ENCODE measurements at regions not wholly inside any gene's neighbourhood (a gene's known extent, or its start where the extent isn't known, plus 50 kb on each side); places are given as distances from the start of the nearest gene placed in this dataset.

DNA sequence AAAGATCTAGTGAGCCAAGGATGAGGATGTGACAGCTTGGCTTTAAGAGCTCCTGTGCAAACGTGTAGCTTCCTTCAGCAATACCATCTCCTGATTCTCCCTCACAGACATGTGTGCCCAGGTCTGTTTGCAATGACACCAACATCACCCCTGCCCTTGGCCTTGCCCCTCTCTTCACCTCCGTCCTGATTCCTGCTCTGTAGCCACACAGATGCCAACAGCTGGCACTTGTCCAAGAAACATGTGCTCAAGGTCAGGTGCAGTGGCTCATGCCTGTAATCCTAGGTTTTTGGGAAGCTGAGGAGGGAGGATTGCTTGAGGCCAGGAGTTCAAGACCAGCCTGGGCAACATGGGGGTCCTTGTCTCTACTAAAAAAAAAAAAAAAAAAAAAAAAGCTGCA is 103.8 kb upstream of the CRHR1 start:
- Histone ChIP-seq H3K79me2 (ENCODE audit: insufficient read depth, low read length) (no peaks in the 10 kb centered on the region), H3K27me3 (ENCODE audit: control insufficient read depth in 1 of 2, insufficient read depth in 2 of 2, low read length in 2 of 2) (peaks cover 3 to 35% of the 10 kb centered on the region in 2 experiments; a peak in 3 of 5 replicates), H4K20me1 (ENCODE audit: insufficient read depth, low read length) (no peaks in the 10 kb centered on the region), H3K9me3 (ENCODE audit: low read length) (no peaks in the 10 kb centered on the region), H2AFZ (ENCODE audit: low read length) (no peak overlapping the region), H3K27ac (ENCODE audit: extremely low read length, insufficient read depth, low read length) (no peak overlapping the region), H3K9ac (ENCODE audit: insufficient read depth, low read depth, low read length) (no peak overlapping the region), H3K4me3 (replicated peaks in 1 of 3; ENCODE audit: insufficient read depth in 1 of 3, low read depth in 2 of 3, low read length in 3 of 3) (no peak overlapping the region), H3K36me3 (replicated peaks in 1 of 2; ENCODE audit: control insufficient read depth in 1 of 2, insufficient read depth in 2 of 2, low read length in 2 of 2) (no peaks in the 10 kb centered on the region), H3K4me2 (ENCODE audit: low read depth, low read length) (no peak overlapping the region), H3K4me1 (ENCODE audit: insufficient read depth, low read length) (no peaks in the 10 kb centered on the region)
- POLR2A ChIA-PET = no interaction called here
- no peak for DNase-seq (ENCODE audit: low spot score)
- FAIRE-seq = no peak
- in situ Hi-C loops (cut with HindIII; ENCODE audit: extremely low pct_ligation_motif_present, low pct_unique_long_range_greater_than_20kb) (no loop called here), intact Hi-C loops (cut with micrococcal nuclease; ENCODE audit: unreplicated experiment) (no loop called here)
- no TSS peak for BruUV-seq (replicated peaks)
- WGBS (ENCODE audit: low lambda C conversion rate) = 0% methylated on average over 1 of the region's 2 CpGs
- ATAC-seq = no peak
- CTCF ChIA-PET (ENCODE audit: low intra/inter-chr PET ratio, low total read pairs) = no interaction called here
- TF ChIP-seq, protein P1, sequence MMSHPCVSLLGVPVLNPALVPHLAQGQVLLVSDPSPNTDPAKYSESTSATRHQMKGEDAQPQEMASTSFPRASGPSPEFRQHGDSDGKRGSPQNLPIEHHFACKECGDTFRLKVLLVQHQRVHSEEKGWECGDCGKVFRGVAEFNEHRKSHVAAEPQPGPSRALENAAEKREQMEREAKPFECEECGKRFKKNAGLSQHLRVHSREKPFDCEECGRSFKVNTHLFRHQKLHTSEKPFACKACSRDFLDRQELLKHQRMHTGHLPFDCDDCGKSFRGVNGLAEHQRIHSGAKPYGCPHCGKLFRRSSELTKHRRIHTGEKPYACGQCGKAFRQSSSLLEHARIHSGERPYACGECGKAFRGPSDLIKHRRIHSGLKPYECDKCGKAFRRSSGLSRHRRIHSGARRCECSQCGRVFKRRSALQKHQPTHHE (CRISPR knock-in tag; IDR thresholded peaks at IDR 0.05; ENCODE audit: borderline replicate concordance) = no peak
- TF ChIP-seq, protein P2, sequence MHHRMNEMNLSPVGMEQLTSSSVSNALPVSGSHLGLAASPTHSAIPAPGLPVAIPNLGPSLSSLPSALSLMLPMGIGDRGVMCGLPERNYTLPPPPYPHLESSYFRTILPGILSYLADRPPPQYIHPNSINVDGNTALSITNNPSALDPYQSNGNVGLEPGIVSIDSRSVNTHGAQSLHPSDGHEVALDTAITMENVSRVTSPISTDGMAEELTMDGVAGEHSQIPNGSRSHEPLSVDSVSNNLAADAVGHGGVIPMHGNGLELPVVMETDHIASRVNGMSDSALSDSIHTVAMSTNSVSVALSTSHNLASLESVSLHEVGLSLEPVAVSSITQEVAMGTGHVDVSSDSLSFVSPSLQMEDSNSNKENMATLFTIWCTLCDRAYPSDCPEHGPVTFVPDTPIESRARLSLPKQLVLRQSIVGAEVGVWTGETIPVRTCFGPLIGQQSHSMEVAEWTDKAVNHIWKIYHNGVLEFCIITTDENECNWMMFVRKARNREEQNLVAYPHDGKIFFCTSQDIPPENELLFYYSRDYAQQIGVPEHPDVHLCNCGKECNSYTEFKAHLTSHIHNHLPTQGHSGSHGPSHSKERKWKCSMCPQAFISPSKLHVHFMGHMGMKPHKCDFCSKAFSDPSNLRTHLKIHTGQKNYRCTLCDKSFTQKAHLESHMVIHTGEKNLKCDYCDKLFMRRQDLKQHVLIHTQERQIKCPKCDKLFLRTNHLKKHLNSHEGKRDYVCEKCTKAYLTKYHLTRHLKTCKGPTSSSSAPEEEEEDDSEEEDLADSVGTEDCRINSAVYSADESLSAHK (CRISPR knock-in tag; IDR thresholded peaks at IDR 0.05; ENCODE audit: borderline replicate concordance) = no peak
- TF ChIP-seq, protein P3, sequence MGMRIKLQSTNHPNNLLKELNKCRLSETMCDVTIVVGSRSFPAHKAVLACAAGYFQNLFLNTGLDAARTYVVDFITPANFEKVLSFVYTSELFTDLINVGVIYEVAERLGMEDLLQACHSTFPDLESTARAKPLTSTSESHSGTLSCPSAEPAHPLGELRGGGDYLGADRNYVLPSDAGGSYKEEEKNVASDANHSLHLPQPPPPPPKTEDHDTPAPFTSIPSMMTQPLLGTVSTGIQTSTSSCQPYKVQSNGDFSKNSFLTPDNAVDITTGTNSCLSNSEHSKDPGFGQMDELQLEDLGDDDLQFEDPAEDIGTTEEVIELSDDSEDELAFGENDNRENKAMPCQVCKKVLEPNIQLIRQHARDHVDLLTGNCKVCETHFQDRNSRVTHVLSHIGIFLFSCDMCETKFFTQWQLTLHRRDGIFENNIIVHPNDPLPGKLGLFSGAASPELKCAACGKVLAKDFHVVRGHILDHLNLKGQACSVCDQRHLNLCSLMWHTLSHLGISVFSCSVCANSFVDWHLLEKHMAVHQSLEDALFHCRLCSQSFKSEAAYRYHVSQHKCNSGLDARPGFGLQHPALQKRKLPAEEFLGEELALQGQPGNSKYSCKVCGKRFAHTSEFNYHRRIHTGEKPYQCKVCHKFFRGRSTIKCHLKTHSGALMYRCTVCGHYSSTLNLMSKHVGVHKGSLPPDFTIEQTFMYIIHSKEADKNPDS (CRISPR knock-in tag; IDR thresholded peaks at IDR 0.05) = no peak
- TF ChIP-seq, protein P4, sequence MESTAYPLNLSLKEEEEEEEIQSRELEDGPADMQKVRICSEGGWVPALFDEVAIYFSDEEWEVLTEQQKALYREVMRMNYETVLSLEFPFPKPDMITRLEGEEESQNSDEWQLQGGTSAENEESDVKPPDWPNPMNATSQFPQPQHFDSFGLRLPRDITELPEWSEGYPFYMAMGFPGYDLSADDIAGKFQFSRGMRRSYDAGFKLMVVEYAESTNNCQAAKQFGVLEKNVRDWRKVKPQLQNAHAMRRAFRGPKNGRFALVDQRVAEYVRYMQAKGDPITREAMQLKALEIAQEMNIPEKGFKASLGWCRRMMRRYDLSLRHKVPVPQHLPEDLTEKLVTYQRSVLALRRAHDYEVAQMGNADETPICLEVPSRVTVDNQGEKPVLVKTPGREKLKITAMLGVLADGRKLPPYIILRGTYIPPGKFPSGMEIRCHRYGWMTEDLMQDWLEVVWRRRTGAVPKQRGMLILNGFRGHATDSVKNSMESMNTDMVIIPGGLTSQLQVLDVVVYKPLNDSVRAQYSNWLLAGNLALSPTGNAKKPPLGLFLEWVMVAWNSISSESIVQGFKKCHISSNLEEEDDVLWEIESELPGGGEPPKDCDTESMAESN (CRISPR knock-in tag; conservative IDR thresholded peaks at IDR 0.05) = no peak
- TF ChIP-seq EED (CRISPR knock-in tag; IDR thresholded peaks at IDR 0.05) = no peak
- TF ChIP-seq SRY (CRISPR knock-in tag; IDR thresholded peaks at IDR 0.05) = no peak
